GM18502 (cell line): ENCODE measurements at regions not wholly inside any gene's neighbourhood (a gene's known extent, or its start where the extent isn't known, plus 50 kb on each side); places are given as distances from the start of the nearest gene placed in this dataset.
"Not testable (repeated sequence)": the region's sequence is repeated elsewhere in the genome, so short reads cannot be mapped to it uniquely, and the experiment has no call there.

Experiments
- ATAC-seq: cut with Tn5 transposase; IDR thresholded peaks from one replicate; pipeline ENCODE4 v1.9.1; 2021; ENCODE audit warnings: mild to moderate bottlenecking; ENCODE audit not compliant: unreplicated experiment, poor library complexity

DNA sequence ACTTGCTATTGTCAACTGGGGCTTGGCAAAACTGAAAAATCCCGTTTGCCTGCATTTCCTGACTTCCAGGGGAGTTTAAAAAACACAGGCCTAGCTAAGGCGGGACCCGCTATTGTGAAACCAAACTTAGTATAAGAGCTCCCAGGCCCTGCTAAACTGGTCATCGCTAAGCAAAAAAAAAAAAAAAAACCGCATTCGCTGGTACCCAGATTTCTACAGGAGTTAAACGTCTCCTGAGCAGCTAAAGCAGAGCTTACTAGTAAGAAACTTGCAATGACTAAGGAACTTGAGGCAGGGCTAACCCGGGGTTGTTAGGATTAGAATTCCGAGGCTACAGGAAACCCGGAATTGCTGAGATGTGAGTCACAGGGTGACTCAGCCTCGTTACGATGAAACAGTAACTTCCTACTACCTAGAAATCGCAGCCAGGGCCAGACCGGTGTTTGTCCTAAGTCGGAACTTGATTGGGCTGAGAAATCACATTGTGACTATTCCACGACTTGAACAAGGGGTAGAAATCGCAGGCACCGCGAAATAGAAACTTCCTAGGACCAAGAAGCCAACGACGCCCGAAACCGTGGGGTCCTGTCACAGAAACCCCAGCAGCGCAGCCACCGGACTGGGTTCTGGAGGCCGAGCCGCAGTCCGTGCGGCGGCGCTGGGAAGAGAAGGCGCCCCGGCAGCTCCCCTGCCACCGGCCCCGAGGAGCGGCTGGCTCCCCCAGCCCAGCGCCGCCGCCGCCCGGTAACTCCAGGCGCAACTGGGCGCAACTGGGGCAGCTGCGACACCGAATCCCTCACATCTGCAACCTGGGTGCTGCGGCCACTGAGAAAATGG is 89.4 kb downstream of the ANXA2R start:
- ATAC-seq = peak; percentile 44

- no peak for ATAC-seq
These were observed 90.0 kb downstream of the ANXA2R start for GRCh38 chr5:42950116-42950455.

GRCh38 chr5:42949348-42950115 is 90.6 kb downstream of the ANXA2R start:
- peak; percentile 68 for ATAC-seq

- peak; percentile 2 for ATAC-seq
These were observed 91.2 kb downstream of the ANXA2R start for GRCh38 chr5:42948961-42949347.

GRCh38 chr5:42944989-42945388 is 95.1 kb downstream of the ANXA2R start:
- no peak for ATAC-seq

GRCh38 chr5:42943931-42944631 is 96.0 kb downstream of the ANXA2R start:
- no peak for ATAC-seq

DNA sequence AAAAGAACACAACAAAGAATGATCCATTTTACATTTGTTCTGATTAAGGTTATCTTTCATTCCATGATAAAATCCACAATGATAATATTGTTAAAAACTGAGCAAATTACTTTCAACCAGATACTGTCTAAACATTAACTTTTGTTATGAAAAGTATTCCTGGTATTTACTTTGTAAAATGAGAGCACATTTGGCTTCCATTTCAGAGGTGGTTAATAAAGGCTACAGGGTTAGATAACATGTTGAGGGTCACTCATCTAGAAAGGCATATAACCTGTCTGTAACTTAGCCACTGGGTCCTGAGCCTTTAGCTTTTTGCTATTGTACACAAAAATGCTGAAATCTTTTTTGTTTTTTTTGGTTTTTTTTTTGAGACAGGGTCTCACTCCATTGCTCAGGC is 99.3 kb downstream of the ANXA2R start:
- no peak for ATAC-seq

DNA sequence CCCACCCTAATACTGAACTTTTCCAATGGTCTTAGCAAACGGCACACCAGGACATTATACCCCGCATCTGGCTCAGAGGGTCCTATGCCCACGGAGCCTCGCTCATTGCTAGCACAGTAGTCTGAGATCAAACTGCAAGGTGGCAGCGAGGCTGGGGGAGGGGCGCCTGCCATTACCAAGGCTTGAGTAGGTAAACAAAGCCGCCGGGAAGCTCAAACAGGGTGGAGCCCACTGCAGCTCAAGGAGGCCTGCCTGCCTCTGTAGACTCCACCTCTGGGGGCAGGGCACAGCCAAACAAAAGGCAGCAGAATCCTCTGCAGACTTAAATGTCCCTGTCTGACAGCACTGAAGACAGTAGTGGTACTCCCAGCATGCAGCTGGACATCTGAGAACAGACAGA is 108.1 kb downstream of the ANXA2R start:
- not testable (repeated sequence) for ATAC-seq

DNA sequence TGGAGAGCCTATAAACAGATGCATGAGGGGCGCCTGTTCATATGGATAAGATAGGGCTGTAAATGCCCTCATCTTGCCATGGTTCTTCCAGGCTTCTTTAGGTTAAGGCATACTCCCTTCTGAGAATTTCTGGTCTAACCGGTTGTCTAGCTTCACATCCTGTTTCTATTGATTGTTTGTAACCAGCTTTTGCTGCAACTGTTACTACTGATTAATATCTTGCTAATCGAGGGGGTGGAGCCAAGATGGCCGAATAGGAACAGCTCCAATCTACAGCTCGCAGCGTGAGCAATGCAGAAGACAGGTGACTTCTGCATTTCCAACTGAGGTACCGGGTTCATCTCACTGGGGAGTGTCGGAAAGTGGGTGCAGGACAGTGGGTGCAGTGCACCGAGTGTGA is 108.7 kb downstream of the ANXA2R start:
- ATAC-seq = not testable (repeated sequence)

DNA sequence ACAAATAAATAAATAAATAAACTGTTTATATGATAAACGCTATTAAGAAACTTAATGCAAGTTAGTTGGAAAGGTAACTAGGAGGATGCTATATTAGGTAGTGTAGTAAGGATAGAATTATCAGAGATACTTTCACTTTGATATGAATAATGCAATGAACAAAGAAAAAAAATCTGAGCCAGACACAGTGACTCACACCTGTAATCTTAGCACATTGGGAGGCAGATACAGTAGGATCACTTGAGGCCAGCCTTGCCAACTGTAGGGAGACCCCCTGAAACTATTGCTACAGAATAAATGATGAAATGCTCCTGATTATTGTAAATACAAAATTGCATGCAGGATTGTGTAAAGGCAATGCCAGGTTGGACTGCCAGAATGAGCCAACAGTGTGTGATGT is 109.2 kb downstream of the ANXA2R start:
- ATAC-seq = no peak

DNA sequence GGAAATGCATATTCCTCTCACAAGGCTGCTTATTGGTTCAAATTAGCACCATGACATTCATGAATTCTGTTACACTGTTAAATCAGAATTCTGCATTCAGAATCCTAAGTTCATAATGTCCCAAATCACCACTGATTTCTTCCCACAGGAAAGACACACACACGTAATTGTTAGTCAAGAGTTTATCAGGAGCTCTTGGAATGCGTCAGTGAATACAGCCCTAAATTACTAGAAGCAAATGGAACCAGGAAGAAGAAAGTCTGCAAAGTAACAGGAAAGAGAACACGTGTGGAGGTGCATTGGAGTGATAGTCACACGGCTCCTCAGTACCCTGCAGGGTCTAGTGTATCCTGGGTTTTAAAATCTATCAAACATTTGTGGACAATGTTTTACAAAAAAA is 110.2 kb downstream of the ANXA2R start:
- no peak for ATAC-seq

DNA sequence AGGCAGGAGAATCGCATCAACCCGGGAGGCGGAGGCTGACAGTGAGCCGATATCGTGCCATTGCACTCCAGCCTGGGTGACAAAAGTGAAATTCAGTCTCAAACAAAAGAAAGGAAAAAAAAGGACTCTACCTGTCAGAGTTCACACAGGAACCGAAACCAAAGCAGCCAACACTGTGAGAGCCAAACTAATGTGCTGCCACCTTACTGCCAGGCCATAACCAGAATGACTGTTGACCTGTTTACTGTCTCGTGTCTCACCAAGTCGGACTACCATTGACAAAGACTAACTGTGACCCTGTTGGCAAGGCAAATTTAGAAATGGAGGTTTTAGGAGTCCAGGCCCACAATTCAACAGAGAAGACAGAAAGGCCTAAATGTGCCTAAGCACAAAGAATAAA is 112.4 kb downstream of the ANXA2R start:
- peak; percentile 62 for ATAC-seq

DNA sequence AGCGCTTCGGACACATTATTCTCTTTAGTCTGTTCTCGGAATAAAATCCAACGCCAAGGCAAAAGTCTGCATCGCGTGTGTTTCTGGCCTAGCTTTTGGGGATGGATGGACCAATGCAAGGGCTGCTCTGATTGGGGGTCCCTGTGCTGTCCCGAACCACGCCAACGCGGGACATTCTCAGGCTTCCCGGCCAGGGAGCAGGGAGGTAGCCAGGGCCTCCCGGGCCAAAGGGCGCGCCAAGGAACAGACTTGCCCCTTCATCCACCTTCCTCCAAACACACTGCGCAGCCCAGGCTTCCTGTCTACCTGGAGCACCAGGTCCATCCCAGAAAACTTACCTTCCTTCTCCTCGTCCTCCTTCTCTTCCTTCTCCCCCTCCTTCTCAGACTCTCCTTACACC is 113.0 kb upstream of the SELENOP start:
- no peak for ATAC-seq

DNA sequence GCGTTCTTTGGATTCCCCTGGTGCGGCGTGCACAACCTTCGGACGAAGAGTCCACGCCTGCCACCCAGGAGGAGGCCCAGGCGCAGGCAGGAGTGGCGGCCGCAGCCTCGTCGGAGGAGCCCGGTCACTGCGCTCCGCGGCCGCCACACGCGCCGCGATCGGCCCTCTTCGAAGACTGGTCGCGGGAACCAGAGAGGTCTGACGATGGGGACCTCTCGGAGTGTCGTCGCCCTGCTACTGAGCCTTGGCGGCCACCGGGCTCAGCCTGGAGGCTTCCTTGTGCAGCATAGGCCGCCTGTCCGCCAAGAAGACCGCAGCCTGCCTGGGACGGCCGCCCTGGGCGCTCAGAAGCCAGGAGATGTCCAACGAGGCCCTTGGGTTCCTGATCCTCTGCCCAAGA is 112.5 kb upstream of the SELENOP start:
- no peak for ATAC-seq

- ATAC-seq = no peak
These were observed 112.0 kb upstream of the SELENOP start for GRCh38 chr5:42923710-42924109.

GRCh38 chr5:42919600-42919999 is 107.9 kb upstream of the SELENOP start:
- ATAC-seq = no peak

GRCh38 chr5:42915306-42915866 is 103.7 kb upstream of the SELENOP start:
- no peak for ATAC-seq

DNA sequence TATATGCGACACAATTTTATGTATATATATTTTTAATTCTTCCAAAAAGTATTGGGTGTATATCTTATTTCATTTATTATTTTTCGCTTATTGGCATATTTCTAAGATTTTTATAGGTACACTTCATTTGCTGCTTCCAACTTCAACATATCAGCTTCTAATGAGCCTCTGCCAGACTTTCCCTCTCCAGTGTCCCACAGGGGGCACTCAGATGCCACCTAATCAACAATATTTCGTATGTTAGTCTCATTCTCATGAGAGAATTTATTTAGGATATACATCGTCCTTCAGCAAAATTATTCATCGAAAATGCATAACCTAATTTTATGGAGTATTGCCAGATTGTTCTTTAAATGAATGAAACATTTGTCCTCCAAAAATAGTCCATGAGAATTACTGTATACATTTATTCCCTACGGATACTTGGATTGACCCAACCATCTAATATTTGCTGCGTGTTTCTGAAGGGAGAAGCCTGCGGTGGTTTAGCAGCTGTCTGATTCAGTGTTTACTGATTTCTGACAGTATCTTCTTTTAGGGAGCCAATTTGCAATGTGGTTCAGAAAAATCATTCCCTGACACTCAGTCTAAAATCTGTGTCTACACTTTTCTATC is 100.6 kb upstream of the SELENOP start:
- ATAC-seq = no peak

GRCh38 chr5:42908509-42909488 is 97.1 kb upstream of the SELENOP start:
- ATAC-seq = peak; percentile 93
